LNCAP (cell line): ENCODE measurements at regions not wholly inside any gene's neighbourhood (a gene's known extent, or its start where the extent isn't known, plus 50 kb on each side); places are given as distances from the start of the nearest gene placed in this dataset.

Experiments
- TF ChIP-seq, protein P1 (sequence below): fragments of 450-650 bp; IDR thresholded peaks from 2 replicates; pipeline ENCODE4 v1.5.1; 2017; ENCODE audit warnings: mild to moderate bottlenecking

DNA sequence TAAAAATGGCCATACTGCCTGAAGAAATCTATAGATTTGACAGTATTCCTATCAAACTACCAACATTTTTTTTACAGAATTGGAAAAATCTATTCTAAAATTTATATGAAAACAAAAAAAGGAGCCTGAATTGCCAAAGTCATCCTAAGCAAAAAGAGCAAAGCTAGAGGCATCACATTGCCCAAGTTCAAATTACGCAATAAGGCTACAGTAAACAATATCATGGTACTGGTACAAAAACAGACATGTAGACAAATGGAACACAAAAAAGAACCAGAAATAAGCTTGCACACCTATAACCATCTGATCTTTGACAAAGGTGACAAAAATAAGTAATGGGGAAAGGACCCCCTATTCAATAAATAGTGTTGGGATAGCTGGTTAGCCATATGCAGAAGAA lies 50.2 kb upstream of the THSD7B start:
- TF ChIP-seq, protein P1, sequence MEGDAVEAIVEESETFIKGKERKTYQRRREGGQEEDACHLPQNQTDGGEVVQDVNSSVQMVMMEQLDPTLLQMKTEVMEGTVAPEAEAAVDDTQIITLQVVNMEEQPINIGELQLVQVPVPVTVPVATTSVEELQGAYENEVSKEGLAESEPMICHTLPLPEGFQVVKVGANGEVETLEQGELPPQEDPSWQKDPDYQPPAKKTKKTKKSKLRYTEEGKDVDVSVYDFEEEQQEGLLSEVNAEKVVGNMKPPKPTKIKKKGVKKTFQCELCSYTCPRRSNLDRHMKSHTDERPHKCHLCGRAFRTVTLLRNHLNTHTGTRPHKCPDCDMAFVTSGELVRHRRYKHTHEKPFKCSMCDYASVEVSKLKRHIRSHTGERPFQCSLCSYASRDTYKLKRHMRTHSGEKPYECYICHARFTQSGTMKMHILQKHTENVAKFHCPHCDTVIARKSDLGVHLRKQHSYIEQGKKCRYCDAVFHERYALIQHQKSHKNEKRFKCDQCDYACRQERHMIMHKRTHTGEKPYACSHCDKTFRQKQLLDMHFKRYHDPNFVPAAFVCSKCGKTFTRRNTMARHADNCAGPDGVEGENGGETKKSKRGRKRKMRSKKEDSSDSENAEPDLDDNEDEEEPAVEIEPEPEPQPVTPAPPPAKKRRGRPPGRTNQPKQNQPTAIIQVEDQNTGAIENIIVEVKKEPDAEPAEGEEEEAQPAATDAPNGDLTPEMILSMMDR = no peak

DNA sequence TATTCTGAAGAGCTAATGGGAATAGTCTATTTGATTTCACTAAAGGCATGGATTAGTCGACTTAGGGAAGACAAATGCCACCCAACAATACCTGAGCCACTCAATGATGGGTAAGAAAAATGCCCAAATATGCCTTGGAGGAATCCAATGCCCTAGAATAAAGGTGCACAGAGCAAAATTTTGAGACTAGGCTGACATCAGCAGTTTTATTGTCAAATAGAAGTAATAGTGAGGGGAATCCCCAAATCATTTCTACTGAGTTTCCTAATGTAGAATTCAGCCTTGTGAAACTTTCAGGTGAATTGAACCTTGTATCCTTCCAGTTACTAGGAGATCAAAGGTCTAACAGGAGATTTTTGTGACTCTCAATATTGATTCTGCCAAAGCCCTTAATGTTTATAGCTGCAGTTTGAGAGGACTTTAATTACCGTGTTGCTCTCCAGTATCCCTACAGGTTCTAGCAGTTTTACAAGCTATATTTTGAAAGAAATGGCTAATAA lies 50.8 kb upstream of the THSD7B start:
- TF ChIP-seq, protein P1 = no peak

DNA sequence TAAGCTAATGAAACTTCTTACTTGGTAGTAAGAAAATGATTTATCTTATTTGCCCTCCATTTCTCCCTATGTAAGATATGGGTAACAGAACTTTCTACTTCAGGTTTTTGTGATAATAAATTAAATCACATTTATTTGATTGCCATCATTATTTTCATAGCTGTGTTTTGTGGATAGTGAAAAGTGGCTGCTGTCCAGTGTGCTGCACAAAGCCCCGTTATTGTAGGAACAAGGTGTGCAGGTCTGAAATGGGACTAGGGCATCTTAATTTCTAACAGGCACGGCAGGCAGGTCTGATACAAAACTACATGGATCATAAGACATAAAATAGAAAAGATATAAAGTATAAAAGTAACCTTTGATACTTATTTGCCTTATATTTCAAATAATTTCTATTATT lies 51.6 kb upstream of the THSD7B start:
- TF ChIP-seq, protein P1 = no peak

- TF ChIP-seq, protein P1 = no peak
These were observed 60.0 kb upstream of the THSD7B start for GRCh38 chr2:136705336-136705735.

DNA sequence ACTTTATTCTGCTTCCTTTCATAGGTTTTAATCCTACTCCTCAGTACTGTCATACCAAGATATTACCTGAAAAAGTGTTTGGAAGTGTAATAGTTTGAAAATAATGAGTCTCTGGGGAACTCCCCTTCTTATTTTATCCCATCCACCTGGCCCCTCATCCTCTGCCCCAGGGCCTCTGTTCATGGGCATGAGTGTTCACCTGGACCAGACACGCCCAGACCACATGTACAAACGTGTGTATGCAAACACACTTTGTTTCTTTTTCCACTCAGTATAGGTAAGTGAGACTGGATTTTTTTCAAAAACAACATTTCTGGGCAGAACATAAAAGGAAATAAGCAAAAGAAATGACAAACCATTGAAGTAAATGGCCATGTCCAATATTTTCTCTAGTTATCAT lies 62.1 kb upstream of the THSD7B start:
- TF ChIP-seq, protein P1 = no peak

DNA sequence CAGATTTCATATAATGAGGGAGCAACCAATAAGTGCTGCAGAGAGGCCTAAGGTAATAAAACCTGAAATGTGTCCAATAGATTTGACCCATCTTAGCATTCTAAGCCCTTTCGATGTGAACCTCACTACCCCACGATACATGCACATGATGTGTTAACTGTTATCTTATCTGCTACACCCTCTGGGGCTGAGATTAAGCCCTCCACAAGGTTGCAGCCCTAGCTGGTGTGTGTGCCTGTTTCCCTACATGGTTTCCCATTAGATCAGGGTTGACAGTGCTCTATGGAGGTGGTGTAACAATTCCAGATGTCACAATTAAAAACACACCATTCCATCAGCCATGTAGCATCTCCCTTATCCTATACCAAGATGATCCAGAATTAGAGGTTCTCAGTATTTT lies 68.9 kb upstream of the THSD7B start:
- TF ChIP-seq, protein P1 = no peak

- TF ChIP-seq, protein P1 = no peak
These were observed 71.4 kb upstream of the THSD7B start for GRCh38 chr2:136693966-136694365.

GRCh38 chr2:136665736-136666135 lies 99.6 kb upstream of the THSD7B start:
- TF ChIP-seq, protein P1 = no peak
